ENCODE measurements at regions not wholly inside any gene's neighbourhood (a gene's known extent, or its start where the extent isn't known, plus 50 kb on each side); places are given as distances from the start of the nearest gene placed in this dataset.

- no peak for DNase-seq
These were observed 178.8 kb upstream of the KIF2A start for GRCh38 chr5:62127098-62127736.

GRCh38 chr5:62130107-62130506 is 175.9 kb upstream of the KIF2A start:
- DNase-seq, result no peak

- no peak for DNase-seq
These were observed 173.7 kb upstream of the KIF2A start for GRCh38 chr5:62132276-62132675.

GRCh38 chr5:62133426-62133825 is 172.6 kb upstream of the KIF2A start:
- no peak for DNase-seq

- no peak for DNase-seq
These were observed 171.2 kb upstream of the KIF2A start for GRCh38 chr5:62134811-62135210.

- no peak for DNase-seq
These were observed 168.4 kb upstream of the KIF2A start for GRCh38 chr5:62137628-62138027.

- DNase-seq, result no peak
These were observed 167.4 kb upstream of the KIF2A start for GRCh38 chr5:62138607-62139006.

GRCh38 chr5:62139741-62140140 is 166.3 kb upstream of the KIF2A start:
- no peak for DNase-seq

GRCh38 chr5:62142351-62142750 is 163.7 kb upstream of the KIF2A start:
- no peak for DNase-seq

- no peak for DNase-seq
These were observed 162.5 kb upstream of the KIF2A start for GRCh38 chr5:62143268-62144229.

- no peak for DNase-seq
These were observed 161.5 kb upstream of the KIF2A start for GRCh38 chr5:62144401-62145022.

GRCh38 chr5:62149879-62150278 is 156.1 kb upstream of the KIF2A start:
- DNase-seq, result no peak

GRCh38 chr5:62152394-62153087 is 153.5 kb upstream of the KIF2A start:
- DNase-seq, result no peak

GRCh38 chr5:62154758-62155157 is 151.2 kb upstream of the KIF2A start:
- DNase-seq, result no peak

- DNase-seq, result no peak
These were observed 150.0 kb upstream of the KIF2A start for GRCh38 chr5:62155988-62156387.

- DNase-seq, result no peak
These were observed 138.4 kb upstream of the KIF2A start for GRCh38 chr5:62167561-62168057.

GRCh38 chr5:62168506-62169281 is 137.3 kb upstream of the KIF2A start:
- DNase-seq, result no peak

- DNase-seq, result no peak
These were observed 127.7 kb upstream of the KIF2A start for GRCh38 chr5:62178258-62178657.

- no peak for DNase-seq
These were observed 123.2 kb upstream of the KIF2A start for GRCh38 chr5:62182802-62183201.

- DNase-seq, result no peak
These were observed 122.3 kb upstream of the KIF2A start for GRCh38 chr5:62183727-62184126.

GRCh38 chr5:62184444-62184843 is 121.6 kb upstream of the KIF2A start:
- no peak for DNase-seq

GRCh38 chr5:62190173-62190572 is 115.8 kb upstream of the KIF2A start:
- no peak for DNase-seq
